ENCODE measurements at regions not wholly inside any gene's neighbourhood (a gene's known extent, or its start where the extent isn't known, plus 50 kb on each side); places are given as distances from the start of the nearest gene placed in this dataset.
"Not testable (repeated sequence)": the region's sequence is repeated elsewhere in the genome, so short reads cannot be mapped to it uniquely, and the experiment has no call there.

DNA sequence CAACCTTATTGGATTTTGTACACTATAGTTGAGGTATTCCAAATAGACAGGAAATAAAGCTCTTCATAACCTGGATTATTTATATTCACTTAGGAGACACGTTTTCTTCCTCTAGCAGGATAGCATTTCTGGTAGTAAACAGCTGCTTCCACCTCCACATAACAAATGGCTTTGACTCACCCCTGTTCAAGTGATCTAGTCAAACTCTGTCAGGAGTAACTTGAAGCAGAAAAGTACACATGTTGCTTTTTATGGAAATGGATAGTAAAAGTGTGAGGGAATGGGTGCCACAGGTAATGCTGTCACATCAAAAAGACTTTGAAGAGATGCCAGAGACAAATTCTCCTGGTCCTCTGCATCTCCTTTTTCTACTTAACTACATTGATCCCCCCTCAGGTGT, 258.7 kb upstream of the SLC7A11 start:
- DNase-seq (ENCODE audit: low spot score), result no peak

DNA sequence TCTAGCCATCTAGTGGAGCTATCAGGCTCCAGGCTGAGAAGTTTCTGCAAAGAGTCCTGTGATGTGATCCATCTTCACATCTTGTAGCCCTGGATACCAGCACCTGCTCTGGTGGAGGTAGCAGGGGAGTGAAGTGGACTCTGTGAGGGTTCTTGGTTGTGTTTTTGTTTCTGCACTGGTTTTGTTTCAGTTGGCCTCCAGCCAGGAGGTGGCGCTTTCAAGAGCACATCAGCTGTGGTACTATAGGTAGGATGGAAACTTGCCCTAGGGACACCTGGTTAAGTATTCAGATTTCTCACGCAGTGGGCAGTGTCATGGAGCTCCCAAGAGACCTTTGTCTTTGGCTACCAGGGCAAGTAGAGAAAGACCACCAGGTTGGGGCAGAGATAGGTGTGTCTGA, 257.5 kb upstream of the SLC7A11 start:
- no peak for DNase-seq (ENCODE audit: low spot score)

DNA sequence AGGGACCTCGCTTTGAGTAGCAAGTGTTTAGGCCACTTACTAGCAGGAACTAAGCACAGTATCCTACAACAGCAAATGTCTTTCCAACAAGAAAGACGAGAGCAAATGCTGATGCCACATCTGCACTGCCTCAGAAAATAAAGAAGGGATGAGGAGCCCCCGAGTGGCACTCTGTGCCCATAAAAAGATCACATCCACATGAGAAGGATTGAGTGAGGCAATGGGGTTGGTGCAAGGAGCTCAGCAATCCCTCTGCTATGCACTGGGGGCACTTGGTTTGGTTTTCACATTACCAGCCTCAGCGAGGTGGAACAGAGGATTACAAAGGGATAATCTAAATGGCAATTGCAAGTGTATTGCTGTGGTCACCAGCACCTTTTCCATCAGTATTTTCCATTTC, 252.8 kb upstream of the SLC7A11 start:
- DNase-seq (ENCODE audit: low spot score), result no peak

DNA sequence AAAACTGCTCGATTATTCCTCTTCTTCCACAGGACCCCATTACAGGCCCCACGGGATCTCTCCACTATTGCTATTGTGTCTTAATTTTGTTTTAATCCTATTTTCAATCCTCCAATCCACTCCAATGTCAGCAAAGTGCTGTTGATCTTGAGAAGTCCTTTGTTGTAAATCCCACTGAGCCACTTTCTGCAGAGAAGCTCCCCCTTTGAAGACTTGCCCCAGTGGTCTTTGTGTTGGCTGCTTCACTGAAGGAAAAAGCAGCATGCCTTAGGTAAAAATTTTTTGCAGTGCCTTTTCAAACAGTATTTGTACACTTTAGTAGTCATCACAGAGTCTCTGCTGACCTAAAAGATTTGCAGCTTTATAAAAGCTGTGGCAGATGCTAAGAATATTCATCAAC, 252.0 kb upstream of the SLC7A11 start:
- no peak for DNase-seq (ENCODE audit: low spot score)

DNA sequence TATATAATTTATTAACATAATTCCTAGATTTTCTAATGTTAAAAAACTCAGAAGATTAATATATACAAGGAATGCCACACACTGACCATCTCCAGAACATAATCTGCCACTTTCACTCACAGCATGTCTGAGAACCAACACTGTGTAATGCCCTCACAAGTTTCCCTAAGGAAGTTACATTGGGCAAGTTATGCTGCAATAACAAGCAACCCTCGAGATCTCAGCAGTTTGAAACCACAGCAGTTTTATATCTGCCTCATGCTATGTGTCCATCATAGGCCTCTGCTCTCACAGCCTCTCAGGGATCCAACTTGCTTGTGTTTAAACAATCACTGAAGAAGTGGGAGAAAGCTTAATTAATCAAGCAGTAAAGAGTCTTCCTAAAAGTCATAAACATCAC, 250.0 kb upstream of the SLC7A11 start:
- DNase-seq (ENCODE audit: low spot score), result no peak

DNA sequence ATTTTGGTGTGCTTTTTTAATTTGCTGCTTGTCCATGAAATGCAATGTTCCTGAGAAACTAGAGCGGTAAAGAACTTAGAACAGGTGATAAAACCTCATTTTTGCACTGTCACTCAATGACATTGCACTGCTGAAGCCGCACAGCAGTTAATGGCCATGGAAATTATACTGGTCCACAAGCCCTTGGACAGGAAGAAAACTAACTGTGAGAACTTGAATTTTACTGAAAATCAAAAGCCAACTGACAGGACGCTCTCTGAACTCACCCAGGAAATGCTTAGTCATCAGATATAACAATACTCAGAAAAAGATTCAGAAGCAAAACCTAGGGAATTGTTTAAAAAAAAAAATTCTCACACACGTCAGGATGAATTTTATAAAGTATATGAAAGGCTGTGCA, 246.4 kb upstream of the SLC7A11 start:
- no peak for DNase-seq (ENCODE audit: low spot score)

DNA sequence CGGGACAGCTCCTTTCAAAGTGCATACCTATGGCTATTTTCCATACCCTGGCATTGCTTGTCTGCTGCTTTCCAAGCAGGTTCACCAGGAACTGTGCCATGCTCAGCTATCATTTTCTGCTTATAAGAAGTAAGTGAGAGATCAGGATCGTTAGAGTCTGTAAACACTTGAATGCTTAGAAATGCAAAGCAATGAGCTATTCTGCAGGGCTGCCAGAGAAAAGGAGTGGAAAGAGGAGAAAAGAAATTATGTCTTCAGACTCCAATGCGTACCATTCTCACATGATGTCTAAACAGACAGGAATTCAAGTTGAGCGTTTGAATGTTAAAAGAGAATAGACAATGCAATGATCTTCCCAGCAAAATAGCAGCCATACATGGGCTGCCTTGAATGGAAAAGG, 245.5 kb upstream of the SLC7A11 start:
- DNase-seq (ENCODE audit: low spot score), result no peak

DNA sequence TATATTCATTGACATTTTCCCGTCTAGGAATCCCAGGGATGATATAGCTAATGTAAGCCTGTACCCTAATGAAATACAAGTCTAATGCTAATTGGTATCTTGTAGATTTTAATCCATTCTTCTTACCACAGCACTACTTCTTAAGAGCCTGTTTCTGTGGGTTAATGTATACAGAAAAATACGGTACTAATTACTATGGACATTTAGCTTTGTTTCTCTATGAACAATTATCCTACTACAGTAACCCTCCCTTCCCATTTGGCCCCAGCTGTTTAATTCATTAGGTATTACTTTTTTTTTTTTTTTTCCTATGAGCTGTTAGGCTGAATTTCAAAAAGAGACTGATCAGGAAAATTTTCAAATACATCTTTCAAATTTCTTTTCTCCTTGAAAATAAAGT, 245.1 kb upstream of the SLC7A11 start:
- no peak for DNase-seq (ENCODE audit: low spot score)

DNA sequence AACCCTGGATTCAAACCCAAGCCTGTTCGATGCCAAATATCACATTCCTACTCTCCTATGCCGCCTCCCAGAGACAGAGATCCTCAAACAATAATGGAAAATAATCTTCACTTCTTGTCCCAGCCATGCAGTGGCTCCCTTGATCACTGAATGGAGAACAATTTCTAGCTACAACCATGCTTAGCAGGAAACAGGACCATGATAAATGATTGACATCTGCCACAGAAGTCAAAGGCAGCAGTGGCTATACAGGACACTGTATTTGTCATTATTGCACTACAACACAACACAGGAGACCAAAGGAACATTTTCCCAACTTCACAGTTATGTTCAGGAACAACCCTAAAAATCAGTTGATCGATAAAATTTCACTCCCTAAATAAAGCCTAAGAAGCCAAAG, 243.3 kb upstream of the SLC7A11 start:
- DNase-seq (ENCODE audit: low spot score), result no peak

DNA sequence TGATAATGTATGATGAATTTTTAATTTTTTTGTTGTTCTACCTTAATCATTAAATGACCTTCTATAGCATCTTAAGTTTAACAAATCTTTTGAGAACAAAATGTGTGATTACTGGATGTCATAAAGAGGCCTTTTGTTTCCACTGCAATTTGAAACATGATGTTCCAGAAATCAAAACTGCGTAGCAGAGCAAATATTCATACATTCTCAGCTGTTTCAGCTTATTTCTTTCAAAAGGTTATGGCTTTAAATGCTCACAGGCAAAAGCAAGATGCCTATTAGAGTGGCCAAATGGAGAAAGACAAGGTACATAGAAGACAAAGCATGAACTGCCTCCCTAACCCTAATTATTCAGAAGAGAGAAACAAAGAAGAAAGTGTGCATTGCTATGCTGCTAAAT, 233.0 kb upstream of the SLC7A11 start:
- no peak for DNase-seq (ENCODE audit: low spot score)

DNA sequence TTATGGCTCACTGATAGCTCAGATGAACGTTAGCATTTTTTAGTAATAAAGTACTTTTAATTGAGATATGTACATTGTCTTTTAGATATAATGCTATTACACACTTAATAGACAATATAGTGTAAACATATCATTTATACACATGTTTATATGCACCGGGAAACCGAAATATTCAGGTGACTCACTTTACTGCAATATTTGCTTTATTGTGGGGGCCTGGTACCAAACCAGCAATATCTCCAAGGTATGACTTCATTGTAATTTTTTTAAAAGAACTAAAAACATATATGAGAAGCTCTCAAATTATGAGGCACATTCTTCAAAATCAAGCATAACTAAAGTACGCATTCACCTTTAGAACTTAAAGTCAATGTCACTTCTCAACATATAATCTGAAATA, 231.2 kb upstream of the SLC7A11 start:
- DNase-seq (ENCODE audit: low spot score), result no peak

DNA sequence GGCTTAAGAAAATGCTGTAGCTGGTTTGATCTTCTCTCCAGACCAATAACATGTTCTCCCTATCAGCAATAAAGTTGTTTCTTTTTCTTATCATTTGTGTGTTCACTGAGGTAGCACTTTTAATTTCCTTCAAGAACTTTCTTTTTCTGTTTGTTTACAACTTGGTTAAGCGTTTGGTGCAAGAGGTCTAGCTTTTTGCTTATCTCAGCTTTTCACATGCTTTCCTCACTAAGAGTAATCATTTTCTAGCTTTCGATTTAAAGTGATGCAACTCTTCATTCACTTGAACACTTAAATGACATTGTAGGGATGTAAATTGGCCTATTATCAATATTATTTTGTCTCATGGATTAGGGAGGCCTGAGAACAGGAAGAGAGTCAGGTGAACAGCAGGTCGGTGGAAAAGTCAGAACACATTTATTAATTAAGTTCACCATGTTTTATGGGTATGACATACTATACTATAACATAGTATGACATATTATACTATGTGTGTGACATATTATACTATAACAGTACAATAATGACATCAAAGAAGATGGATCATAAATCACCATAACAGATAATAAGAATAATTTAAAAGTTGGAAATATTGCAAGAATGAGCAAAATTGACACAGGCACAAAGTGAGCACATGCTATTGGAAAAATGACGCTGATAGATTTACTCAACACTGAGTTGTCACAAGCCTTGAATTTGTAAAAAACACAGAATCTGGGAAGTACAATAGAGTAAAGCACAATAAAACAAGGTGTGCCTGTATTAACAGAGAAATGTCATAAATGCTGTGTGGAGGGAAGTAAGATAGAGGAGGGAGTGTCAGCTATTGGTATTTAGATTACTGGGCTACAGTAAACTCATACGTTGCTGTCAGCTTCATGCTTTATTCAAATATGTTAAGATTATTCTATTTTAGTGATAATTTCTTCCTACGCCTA, 218.6 kb upstream of the SLC7A11 start:
- DNase-seq (ENCODE audit: low spot score), result no peak

DNA sequence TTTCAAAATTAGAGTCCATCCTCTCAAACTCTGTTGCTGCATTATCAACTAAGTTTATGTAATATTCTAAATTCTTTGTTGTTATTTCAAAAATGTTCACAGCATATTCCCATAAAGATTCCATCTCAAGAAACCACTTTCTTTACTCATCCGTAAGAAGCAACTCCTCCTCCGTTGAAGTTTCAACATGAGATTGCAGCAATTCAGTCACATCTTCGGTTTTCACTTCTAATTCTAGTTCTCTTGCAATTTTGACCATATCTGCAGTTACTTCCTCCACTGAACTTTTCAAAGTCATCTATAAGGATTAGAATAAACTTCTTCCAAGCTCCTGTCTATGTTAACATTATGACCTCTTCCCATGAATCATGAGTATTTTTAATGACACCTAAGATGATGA, 216.6 kb upstream of the SLC7A11 start:
- no peak for DNase-seq (ENCODE audit: low spot score)

DNA sequence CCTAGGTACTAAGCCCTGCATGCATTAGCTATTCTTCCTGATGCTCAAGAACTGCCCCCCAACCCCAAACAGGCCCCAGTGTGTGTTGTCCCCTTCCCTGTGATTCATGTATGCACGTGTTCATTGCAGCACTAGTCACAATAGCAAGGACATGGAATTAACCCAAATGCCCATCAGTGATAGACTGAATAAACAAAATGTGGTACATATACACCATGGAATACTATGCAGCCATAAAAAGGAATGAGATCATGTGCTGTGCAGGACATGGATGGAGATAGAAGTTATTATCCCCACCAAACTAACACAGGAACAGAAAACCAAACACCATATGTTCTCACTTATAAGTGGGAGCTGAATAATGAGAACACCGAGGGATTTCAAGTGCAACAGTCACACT, 214.2 kb upstream of the SLC7A11 start:
- DNase-seq (ENCODE audit: low spot score), result not testable (repeated sequence)

DNA sequence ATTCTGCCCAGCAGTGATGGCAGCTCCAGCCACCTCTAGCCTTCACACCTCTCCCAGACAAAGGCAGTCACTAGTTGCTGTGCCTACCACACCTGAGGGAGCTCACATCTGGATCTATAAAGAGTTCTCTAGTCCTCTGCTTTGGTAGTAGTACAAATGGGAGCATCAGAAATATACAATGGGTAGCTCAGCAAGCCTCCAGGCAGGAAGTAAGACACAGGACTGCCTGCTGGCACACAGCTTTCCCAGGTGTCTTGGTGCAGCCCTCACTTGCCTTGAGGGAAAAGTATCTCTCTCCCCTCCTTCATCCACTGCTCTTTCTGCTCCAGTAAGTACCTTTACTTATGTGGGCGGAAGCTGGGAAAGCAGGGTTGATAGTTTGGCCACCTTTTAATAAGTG, 212.9 kb upstream of the SLC7A11 start:
- no peak for DNase-seq (ENCODE audit: low spot score)

DNA sequence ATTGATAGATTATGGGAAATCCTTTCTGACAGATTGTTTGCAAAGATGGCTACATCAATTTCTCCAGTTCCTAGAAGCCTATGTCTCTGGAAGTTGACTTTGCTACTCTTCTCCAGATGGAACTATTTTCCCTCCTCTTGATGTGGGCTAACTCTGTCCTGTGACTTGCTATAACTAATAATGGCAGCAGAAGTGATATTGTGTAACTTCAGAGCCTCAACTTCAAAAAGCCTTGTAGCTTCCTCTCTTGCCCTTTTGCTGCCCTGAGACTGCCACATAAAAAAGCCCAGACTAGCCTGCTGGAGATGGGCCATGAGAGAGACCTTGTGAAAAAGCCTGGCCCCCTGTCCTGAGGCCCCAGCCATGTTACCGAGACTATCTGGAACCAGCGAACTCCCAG, 210.7 kb upstream of the SLC7A11 start:
- no peak for DNase-seq (ENCODE audit: low spot score)

DNA sequence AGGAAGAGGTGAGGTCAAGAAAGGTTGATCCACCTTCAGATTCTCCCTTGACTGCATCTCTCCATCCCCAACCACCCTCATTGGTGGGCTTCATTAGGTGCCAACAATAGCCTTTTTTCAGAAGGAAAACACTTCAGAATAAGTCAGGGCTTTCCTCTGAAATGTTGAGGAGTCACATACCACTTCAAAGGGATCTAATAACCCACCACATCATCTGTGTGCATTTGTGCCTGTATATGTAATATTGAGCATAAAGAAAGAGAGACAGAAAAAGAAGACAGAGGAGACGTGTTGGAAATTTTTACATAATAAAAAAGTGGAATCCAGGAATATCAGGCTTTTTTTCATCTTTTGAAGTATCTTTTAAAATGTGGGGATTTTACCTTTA, 209.1 kb upstream of the SLC7A11 start:
- no peak for DNase-seq (ENCODE audit: low spot score)

DNA sequence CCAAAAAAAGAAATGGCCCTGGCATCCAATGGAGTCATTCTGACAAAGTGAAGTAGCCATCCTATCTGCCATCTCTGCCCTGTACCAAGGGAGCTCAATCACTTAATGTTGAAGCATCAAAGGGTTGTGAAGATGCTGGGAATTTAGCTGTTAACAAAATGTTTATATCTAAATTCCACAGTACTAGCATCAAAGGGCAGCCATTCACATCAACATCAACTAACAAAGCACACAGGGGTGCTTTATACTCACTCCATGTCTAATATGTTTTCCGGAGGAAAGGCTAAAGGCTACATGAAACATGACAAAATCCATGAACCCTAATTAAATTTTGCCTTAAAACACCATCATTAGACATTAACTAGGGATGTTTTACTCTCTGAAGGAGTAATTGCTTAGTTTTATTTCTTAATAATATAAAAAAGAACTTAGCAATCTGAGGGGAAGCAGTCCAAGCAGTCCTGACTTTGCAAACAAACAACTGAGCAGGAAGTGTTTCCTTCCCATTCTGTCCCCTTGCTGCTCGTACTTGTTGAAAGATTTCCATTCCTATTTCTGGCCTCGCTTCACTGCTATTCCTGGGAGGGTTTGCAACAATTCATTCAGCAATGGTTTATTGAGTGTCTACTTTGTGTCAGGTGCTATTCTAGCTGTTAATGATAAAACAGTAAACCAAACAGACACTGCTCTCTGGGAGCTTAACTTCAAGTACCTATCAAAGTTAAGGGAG, 208.6 kb upstream of the SLC7A11 start:
- DNase-seq (ENCODE audit: low spot score), result no peak

DNA sequence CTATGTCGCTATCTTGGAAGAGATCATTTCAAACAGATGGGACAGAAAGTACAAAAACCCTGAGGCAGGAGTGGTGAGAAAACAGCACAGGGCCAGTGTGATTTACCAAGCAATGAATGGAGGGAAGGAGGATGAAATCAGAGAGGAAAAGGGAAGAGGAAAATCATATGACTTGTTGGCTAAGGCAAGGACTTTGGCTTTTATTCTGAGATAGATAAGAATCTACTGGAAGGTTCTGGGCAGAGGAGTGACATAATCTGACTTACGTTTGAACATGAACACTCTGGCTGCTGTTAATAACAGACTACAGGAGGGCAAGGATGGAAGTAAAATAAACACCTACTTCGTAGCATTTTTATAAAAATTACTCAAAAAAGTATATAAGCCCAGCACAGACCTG, 207.8 kb upstream of the SLC7A11 start:
- DNase-seq (ENCODE audit: low spot score), result no peak

DNA sequence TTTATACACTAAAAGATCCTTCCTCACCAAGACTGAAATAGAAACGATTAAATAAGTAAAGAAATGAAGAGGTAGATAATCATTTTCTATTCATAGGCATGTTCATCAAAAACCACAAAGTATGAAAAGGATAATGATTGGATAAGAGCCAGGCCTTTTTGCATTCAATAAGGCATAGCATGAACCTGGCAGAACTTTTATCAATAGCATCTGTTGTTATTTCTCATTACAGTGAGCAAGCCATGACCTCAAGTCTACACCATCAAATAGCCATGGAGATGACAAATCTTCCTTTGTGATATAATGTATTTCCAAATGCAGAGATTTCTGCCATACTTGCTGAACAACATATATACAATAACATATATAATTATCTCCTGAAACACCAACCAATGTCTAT, 206.0 kb upstream of the SLC7A11 start:
- no peak for DNase-seq (ENCODE audit: low spot score)

DNA sequence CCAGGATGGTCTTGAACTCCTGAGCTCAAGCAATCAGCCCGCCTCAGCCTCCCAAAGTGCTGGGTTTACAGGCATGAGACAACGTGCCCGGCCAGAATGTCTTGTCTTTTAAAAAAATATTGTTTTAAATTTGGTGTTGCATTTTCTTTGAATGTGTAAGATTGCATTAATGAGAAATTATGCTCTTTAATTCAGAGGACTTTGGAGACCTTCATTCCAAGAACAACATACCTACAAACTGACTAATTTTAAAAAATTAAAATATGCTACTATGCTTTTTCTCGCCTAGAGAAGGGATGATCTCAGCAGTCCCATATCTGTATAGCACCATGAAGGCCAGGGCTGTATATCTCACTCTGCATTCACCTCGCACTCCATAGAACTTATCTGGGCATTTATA, 204.3 kb upstream of the SLC7A11 start:
- DNase-seq (ENCODE audit: low spot score), result no peak

DNA sequence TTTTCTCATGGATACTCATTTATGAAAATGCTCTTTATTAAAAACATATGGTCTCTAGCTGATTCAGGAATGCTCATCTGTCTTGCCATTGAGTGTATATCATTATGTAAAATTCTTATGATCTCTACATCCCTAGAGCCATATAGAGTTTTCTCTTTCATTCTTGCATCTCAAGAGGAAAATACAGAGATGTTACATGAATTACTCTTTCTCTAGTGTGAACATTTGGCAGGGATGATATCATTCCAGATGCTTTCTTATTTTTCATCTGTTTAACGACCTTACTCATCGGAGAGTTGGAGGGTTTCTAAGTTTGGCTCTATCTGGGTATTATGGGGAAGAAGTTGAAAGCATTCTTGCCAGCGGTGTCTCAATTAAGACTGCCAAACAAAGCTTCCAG, 202.9 kb upstream of the SLC7A11 start:
- DNase-seq (ENCODE audit: low spot score), result no peak

DNA sequence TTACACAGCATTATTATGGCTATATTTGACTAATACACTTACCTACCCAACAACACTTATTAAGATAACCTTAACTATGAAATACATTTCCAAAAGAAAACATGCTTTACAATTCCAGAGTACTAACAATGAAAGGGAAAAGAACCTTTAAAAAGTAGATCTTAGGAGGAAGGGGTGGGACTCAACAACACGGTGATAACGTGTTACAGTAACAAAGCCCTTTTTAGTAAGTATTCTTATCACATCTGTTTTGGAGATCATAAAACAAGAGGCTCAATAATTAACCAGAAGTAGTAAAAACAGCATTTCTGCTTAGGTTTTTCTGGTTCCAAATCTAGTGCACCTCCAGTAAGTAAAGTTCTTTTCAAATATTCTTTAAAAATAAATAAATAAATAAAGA, 202.1 kb upstream of the SLC7A11 start:
- DNase-seq (ENCODE audit: low spot score), result no peak

DNA sequence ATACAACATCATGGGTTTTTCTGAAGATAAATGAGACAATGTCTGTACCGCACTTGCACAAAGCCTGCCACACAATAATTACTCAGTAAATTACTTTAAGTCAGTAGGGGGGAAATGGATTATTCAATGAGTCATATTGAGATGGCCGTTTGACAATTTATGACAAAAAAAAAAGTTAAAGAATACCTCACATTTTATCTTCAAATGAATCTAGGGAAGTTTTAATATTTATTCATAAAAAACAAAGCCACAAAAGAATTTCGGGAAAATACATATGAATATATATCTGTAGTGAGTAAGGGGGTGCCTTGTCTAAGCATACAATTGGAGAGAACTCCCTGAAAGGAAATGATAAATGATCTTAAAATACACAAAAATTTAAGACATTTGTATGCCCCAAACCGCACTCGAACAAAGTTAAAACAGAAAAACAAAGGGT, 197.0 kb upstream of the SLC7A11 start:
- DNase-seq (ENCODE audit: low spot score), result no peak

All from putamen (tissue), 1 donor.